Esophagus muscularis mucosa (tissue), 4 donors: ENCODE measurements at regions not wholly inside any gene's neighbourhood (a gene's known extent, or its start where the extent isn't known, plus 50 kb on each side); places are given as distances from the start of the nearest gene placed in this dataset.
A peak's percentile ranks its signal among the peaks of the same experiment; 100 is the strongest.
"Not testable (repeated sequence)": the region's sequence is repeated elsewhere in the genome, so short reads cannot be mapped to it uniquely, and the experiment has no call there.

ENCODE experiments used
- DNase-seq: peaks from one replicate; pipeline ENCODE4 v3.0.0-alpha.2; 2017; ENCODE audit errors: extremely low spot score
- H3K27ac ChIP-seq, 4 donors: fragments of 200-600 bp; sonication (generic); replicated peaks in 1 of 4; 1 replicate in 3 of 4; 2 replicates in 1 of 4; pipeline ENCODE4 v1.5.1; 2016 to 2019; ENCODE audit warnings: mild to moderate bottlenecking in 1 of 4
- H3K27me3 ChIP-seq, 4 donors: fragments of 200-600 bp; sonication (generic); one replicate each; pipeline versions ENCODE4 v1.5.1 to v1.6.0; 2016 to 2019
- H3K36me3 ChIP-seq, 4 donors: fragments of 200-600 bp; sonication (generic); one replicate each; pipeline ENCODE4 v1.5.1; 2016 to 2019
- H3K4me1 ChIP-seq, 4 donors: fragments of 200-600 bp; sonication (generic); one replicate each; pipeline ENCODE4 v1.5.1; 2016 to 2019
- H3K4me3 ChIP-seq, 4 donors: fragments of 200-600 bp; sonication (generic); 1 replicate in 2 of 4; 2 replicates in 2 of 4; pipeline ENCODE4 v1.5.1; 2016 to 2019; ENCODE audit warnings: mild to moderate bottlenecking in 4 of 4, moderate library complexity in 1 of 4
- H3K9me3 ChIP-seq, 4 donors: fragments of 200-600 bp; sonication (generic); 1 replicate in 3 of 4; 2 replicates in 1 of 4; pipeline ENCODE4 v1.5.1; 2016 to 2019
- WGBS: methylation state at CpG from one replicate; pipeline ENCODE4 v1.1.5; 2018; 5-methylcytosine and 5-hydroxymethylcytosine counted together
- intact Hi-C: fragments of 100-400 bp; cut with DNase I; formaldehyde crosslinking; loops from one replicate; pipeline ENCODE4 v1.15.1; 2023
- small RNA-seq, 3 donors: library from RNA; depleted of rRNA; stranded (forward); fragments of <200 nt; gene quantifications; one replicate each; pipeline ENCODE3, GENCODE V24; 2016
- TF ChIP-seq, protein P1 (sequence below), 3 experiments: fragments of 200-600 bp in 2 of 3; fragments of 450-650 bp in 1 of 3; sonication (generic) in 2 of 3; IDR thresholded peaks; one replicate each; pipeline ENCODE4 v1.5.1; 2017 to 2019; ENCODE audit warnings: antibody characterized with exemption in 3 of 3, mild to moderate bottlenecking in 2 of 3, moderate library complexity in 1 of 3

DNA sequence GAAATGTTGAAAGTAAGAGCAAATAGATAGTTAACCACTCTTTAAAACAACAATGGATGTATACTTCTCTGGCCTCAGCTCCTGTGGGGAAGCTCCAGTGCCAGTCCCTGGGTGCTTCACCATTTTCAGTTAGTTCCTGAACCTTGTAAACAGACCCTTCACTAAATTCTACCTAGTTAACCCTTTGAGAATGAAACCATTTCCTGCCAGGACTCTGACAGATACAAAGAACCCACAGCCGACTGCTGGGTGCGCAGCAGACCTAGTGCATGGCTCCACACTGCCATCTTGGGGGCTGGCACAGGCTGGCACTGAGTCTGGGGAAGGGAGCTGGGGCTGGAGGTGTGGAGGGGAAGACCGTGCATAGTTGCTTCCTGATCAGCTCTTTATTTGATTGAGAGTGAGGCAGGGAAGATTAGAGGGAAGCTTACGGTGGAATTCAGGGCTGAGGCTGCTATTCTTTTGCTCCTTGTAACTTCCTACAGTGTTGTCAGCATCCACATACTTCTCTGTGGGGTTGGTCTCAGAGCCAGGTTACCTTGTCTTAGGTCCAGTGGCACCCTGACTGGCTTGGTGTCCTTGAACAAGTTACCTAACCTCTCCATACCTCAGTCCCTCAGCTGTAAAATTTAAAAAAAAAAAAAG, 62.3 kb upstream of the TP53BP2 start:
- 0% methylated on average over 1 of the region's 4 CpGs for WGBS
- H3K4me3 ChIP-seq, H3K27ac ChIP-seq, DNase-seq, H3K36me3 ChIP-seq, H3K4me1 ChIP-seq, intact Hi-C loops, H3K9me3 ChIP-seq, H3K27me3 ChIP-seq: not testable (repeated sequence)
- TF ChIP-seq, protein P1, sequence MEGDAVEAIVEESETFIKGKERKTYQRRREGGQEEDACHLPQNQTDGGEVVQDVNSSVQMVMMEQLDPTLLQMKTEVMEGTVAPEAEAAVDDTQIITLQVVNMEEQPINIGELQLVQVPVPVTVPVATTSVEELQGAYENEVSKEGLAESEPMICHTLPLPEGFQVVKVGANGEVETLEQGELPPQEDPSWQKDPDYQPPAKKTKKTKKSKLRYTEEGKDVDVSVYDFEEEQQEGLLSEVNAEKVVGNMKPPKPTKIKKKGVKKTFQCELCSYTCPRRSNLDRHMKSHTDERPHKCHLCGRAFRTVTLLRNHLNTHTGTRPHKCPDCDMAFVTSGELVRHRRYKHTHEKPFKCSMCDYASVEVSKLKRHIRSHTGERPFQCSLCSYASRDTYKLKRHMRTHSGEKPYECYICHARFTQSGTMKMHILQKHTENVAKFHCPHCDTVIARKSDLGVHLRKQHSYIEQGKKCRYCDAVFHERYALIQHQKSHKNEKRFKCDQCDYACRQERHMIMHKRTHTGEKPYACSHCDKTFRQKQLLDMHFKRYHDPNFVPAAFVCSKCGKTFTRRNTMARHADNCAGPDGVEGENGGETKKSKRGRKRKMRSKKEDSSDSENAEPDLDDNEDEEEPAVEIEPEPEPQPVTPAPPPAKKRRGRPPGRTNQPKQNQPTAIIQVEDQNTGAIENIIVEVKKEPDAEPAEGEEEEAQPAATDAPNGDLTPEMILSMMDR (IDR thresholded peaks at IDR 0.05), result peak in 2 of 3 experiments; percentile 21 to 45

DNA sequence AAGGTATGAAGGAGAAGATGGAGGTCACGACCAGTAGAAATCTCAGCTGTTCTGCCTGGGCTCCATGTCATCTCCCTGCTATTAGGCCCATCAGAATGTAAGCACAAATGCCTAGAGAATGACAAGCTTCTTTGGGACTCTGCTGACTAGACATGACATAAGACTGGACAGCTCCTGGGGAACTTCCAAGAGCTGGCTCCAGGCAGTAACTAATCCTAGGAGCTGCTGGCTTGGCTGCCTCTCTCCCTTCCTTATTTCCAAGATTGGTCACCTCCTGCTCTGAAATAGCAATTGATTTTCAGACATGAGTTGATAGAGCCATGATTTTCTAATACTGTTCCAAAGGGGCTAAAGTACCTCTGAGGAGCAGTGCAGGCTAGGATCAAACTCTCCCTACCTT, 57.5 kb upstream of the TP53BP2 start:
- intact Hi-C loops, H3K27ac ChIP-seq, H3K36me3 ChIP-seq, DNase-seq, H3K27me3 ChIP-seq, H3K9me3 ChIP-seq, H3K4me3 ChIP-seq: not testable (repeated sequence)
- no CpG with 5 or more reads among the region's 1 CpG for WGBS
- peaks cover 0 to 10% (median 6%) of the 10 kb centered on the region in 4 donors for H3K4me1 ChIP-seq

DNA sequence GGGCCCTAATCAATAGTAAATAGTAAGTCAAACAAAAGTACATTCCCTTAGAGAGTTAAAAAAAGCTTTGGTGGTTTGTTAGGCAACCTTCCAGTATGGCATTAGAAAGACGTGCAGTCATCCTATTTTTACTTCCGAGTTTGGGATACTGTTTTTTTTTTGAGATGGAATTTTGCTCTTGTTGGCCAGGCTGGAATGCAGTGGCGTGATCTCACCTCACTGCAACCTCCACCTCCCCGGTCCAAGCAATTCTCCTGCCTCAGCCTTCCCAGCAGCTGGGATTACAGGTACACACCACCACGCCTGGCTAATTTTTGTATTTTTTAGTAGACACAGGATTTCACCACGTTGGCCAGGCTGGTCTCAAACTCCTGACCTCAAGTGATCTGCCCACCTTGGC, 54.0 kb upstream of the TP53BP2 start:
- H3K4me3 ChIP-seq, intact Hi-C loops, H3K9me3 ChIP-seq, H3K27me3 ChIP-seq, DNase-seq, H3K36me3 ChIP-seq, H3K27ac ChIP-seq: not testable (repeated sequence)
- 50% methylated on average over 6 of the region's 6 CpGs for WGBS
- peaks cover 0 to 15% (median 8%) of the 10 kb centered on the region in 4 donors for H3K4me1 ChIP-seq

DNA sequence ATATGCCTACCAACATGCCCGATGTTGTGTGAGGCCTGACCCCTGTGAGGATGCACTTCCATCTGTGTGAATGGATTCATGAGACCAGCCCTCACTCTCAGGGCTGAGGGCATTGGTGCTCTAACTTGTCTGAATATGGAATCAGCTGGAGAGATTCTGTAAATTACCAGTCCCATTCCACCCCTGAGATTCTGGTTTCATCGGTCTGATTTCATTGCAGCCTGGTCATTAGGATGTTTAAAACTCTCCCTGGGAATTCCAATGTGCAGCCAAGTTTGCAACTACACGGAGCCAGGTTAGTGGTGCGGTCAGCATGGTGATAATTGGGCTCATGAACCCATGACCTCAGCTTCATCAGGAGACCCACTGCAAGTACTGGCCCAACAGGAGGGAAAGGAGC, 51.4 kb upstream of the TP53BP2 start:
- H3K36me3 ChIP-seq, DNase-seq, intact Hi-C loops, H3K27ac ChIP-seq, H3K9me3 ChIP-seq, H3K4me3 ChIP-seq, H3K27me3 ChIP-seq: not testable (repeated sequence)
- no CpG with 5 or more reads among the region's 4 CpGs for WGBS
- H3K4me1 ChIP-seq, result peaks cover 0 to 12% (median 8%) of the 10 kb centered on the region in 4 donors

DNA sequence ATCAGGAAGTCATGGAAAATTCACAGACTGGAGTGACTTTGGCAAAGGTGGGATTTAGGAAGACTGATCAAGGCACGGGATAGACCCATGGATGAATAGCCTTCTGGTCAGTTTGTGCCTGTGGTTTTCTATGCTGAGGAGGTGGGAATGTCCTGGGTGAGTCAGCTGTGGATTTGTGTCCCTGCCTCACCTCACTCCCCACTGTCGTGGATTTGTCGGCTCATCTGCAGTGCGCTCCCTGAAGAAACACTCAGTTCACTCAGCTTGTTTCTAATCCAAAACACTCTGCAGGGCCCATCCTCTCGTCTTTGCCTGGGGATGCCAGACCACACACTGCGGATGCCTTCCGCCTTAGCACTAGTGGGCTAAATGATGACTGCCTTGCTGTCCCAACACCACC, 50.2 kb upstream of the TP53BP2 start:
- no CpG with 5 or more reads among the region's 7 CpGs for WGBS
- H3K4me3 ChIP-seq, H3K36me3 ChIP-seq, H3K27me3 ChIP-seq, H3K9me3 ChIP-seq, H3K27ac ChIP-seq, DNase-seq, intact Hi-C loops: not testable (repeated sequence)
- H3K4me1 ChIP-seq, result peaks cover 0 to 12% (median 8%) of the 10 kb centered on the region in 4 donors

Small RNAs in the stretch of these regions (small RNA-seq; reads per million reads assigned to genes)
- gene RNU6-1319P, result 0 reads per million in 3 donors
